ENCODE measurements at regions not wholly inside any gene's neighbourhood (a gene's known extent, or its start where the extent isn't known, plus 50 kb on each side); places are given as distances from the start of the nearest gene placed in this dataset.

DNA sequence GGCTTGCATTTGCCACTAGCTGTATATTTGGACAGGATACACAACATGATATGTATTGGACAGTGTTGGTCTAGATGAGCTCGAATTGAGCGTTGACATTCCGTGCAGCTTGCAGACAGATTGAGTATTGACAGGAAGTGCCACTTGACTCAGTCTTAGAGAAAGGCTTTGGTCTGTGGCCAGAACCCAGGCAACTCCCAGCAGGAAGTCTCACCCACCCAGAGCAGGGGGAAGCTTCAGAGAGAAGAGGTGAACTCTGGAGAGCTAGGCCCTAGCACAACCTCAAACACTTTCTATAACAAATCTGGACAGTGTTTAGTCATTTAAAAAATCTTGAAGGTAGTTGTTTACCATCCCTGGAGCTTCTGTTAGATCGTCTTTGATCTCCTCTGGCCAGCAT, 280.5 kb downstream of the FBXW7 start:
- Histone ChIP-seq H3K27me3 (no peaks in the 10 kb centered on the region), H3K4me1 (no peaks in the 10 kb centered on the region), H3K9ac (ENCODE audit: low read depth in 2 of 2, low read length in 2 of 2) (no peak overlapping the region), H3K36me3 (no peaks in the 10 kb centered on the region), H3K27ac (no peak overlapping the region), H3K4me3 (no peak overlapping the region), H3K9me3 (no peaks in the 10 kb centered on the region)
- TF ChIP-seq, protein P1, sequence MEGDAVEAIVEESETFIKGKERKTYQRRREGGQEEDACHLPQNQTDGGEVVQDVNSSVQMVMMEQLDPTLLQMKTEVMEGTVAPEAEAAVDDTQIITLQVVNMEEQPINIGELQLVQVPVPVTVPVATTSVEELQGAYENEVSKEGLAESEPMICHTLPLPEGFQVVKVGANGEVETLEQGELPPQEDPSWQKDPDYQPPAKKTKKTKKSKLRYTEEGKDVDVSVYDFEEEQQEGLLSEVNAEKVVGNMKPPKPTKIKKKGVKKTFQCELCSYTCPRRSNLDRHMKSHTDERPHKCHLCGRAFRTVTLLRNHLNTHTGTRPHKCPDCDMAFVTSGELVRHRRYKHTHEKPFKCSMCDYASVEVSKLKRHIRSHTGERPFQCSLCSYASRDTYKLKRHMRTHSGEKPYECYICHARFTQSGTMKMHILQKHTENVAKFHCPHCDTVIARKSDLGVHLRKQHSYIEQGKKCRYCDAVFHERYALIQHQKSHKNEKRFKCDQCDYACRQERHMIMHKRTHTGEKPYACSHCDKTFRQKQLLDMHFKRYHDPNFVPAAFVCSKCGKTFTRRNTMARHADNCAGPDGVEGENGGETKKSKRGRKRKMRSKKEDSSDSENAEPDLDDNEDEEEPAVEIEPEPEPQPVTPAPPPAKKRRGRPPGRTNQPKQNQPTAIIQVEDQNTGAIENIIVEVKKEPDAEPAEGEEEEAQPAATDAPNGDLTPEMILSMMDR (IDR thresholded peaks at IDR 0.05): no peak
- no peak for DNase-seq
- intact Hi-C loops (cut with DNase I): no loop called here

DNA sequence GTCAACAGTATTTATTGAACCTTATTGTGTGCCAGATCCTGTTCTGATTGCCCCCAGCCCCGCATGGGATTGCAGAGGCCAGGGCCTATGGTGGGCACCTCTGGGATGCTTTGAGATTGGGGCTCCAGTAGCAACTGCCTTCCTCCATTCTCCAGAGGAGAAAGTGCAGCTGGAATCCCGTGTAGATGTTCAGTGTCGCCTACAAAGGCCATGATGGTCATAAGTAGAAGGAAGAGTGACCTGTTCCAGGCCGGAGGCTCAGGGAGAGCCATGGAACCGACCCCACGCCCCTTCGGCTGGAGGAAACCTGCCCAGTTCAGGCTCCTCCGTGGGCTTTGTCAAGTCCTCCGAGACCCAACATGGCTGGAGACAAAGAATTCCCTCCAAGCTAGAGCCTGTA, 287.5 kb downstream of the FBXW7 start:
- Histone ChIP-seq H3K9me3 (no peaks in the 10 kb centered on the region), H3K27ac (no peak overlapping the region), H3K9ac (ENCODE audit: low read depth in 2 of 2, low read length in 2 of 2) (no peak overlapping the region), H3K27me3 (no peaks in the 10 kb centered on the region), H3K4me1 (no peaks in the 10 kb centered on the region), H3K4me3 (no peak overlapping the region), H3K36me3 (no peaks in the 10 kb centered on the region)
- intact Hi-C loops (cut with DNase I): no loop called here
- DNase-seq: no peak
- TF ChIP-seq, protein P1 (IDR thresholded peaks at IDR 0.05): no peak

DNA sequence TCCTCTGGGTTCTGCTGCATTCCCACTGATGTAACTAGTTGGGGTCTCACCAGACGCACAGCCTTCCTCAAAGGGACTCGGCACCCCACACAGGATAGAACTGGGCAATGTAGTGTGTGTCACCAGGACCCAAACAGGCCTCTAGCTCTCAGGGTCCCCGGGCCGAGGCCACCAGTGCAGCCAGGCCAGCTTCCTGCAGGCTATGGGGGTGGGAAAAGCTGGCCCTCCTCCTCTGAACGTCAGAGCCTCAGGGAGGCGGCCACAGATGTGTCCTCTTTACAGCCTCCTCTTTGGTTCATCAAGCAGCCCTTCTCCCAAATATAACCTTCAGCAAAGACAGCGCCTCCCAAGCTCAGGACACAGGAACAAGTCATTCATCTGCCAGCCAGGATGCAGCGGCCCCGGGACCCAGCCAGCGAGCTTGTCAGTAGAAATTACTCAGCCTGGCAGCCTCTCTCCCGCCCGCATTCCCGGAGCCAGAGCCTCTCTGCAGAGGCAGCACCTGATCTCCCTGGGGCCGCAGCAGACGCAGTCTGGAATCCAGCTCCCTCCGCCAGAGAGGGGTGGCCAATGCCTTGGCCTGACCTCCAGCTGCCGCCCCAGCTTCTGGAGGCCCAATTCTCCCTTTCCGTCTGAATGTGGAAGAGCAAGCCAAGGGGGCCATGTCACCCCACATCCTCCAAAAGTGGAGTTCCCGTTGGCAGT, 288.5 kb downstream of the FBXW7 start:
- Histone ChIP-seq H3K27ac (no peak overlapping the region), H3K4me1 (no peaks in the 10 kb centered on the region), H3K9ac (ENCODE audit: low read depth in 2 of 2, low read length in 2 of 2) (no peak overlapping the region), H3K27me3 (no peaks in the 10 kb centered on the region), H3K36me3 (no peaks in the 10 kb centered on the region), H3K9me3 (no peaks in the 10 kb centered on the region), H3K4me3 (no peak overlapping the region)
- TF ChIP-seq, protein P1 (IDR thresholded peaks at IDR 0.05): no peak
- intact Hi-C loops (cut with DNase I): no loop called here
- DNase-seq: no peak

DNA sequence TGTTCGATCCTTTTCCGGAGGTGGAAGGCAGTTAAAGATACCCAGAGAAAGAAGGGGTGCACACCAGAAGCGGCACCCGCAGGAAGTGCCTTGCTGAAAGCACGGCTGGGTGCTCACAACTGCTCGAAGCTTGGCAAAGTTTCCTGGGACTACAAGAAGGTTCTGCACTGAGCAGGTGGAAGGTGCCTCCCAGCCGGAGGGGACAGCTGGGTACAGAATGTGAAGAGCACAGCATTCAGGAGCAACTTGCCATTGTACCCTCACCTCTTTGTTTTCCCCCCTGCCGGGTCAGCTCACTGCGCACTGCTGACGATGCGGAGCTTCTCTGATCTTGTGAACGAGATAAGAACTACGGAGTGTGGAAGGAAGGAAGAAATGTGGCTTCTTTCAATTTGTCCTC, 289.2 kb downstream of the FBXW7 start:
- no peak for DNase-seq
- H3K9me3 ChIP-seq: no peaks in the 10 kb centered on the region
- H3K4me1 ChIP-seq: no peaks in the 10 kb centered on the region
- H3K9ac ChIP-seq (ENCODE audit: low read depth in 2 of 2, low read length in 2 of 2): no peak overlapping the region
- no peaks in the 10 kb centered on the region for H3K27me3 ChIP-seq
- intact Hi-C loops (cut with DNase I): no loop called here
- H3K4me3 ChIP-seq: no peak overlapping the region
- H3K36me3 ChIP-seq: no peaks in the 10 kb centered on the region
- no peak overlapping the region for H3K27ac ChIP-seq
- TF ChIP-seq, protein P1 (IDR thresholded peaks at IDR 0.05): no peak

DNA sequence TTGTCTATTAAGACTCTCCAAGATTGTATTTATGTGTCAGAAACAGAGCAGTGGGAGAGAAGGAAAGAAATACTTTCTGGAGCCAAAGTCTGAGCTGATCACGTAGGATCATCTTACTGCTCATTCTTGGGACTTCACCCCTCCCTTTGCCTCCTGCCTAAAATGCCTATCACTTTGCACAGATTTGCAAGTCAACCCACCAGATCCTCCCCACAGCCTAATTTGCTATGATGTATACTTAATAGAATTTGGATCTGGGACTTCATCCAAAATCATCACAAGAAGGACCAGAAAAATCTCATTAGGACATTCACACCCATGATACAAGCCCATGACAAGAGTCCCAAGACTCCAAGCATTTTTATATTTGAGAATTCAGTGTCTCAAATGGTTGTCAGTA, 290.2 kb downstream of the FBXW7 start:
- intact Hi-C loops (cut with DNase I): no loop called here
- H3K27ac ChIP-seq: no peak overlapping the region
- DNase-seq: no peak
- H3K4me3 ChIP-seq: no peak overlapping the region
- H3K9me3 ChIP-seq: no peaks in the 10 kb centered on the region
- H3K36me3 ChIP-seq: no peaks in the 10 kb centered on the region
- TF ChIP-seq, protein P1 (IDR thresholded peaks at IDR 0.05): no peak
- H3K4me1 ChIP-seq: no peaks in the 10 kb centered on the region
- H3K9ac ChIP-seq (ENCODE audit: low read depth in 2 of 2, low read length in 2 of 2): no peak overlapping the region
- H3K27me3 ChIP-seq: no peaks in the 10 kb centered on the region
